HG02852 (cell line): ENCODE measurements at regions not wholly inside any gene's neighbourhood (a gene's known extent, or its start where the extent isn't known, plus 50 kb on each side); places are given as distances from the start of the nearest gene placed in this dataset.

Source experiments
- ATAC-seq: cut with Tn5 transposase; IDR thresholded peaks from one replicate; pipeline ENCODE4 v1.9.1; 2021; ENCODE audit warnings: mild to moderate bottlenecking, moderate library complexity; ENCODE audit not compliant: unreplicated experiment

GRCh38 chr18:10056506-10056905 is 142.7 kb downstream of the VAPA start:
- ATAC-seq, result no peak

GRCh38 chr18:10057401-10057893 is 143.6 kb downstream of the VAPA start:
- no peak for ATAC-seq

GRCh38 chr18:10057894-10058791 is 144.3 kb downstream of the VAPA start:
- no peak for ATAC-seq

- ATAC-seq, result no peak
These were observed 146.0 kb downstream of the VAPA start for GRCh38 chr18:10059610-10060468.

- no peak for ATAC-seq
These were observed 146.6 kb downstream of the VAPA start for GRCh38 chr18:10060469-10060782.

- ATAC-seq, result no peak
These were observed 147.0 kb downstream of the VAPA start for GRCh38 chr18:10060841-10061240.

GRCh38 chr18:10061566-10062140 is 147.8 kb downstream of the VAPA start:
- no peak for ATAC-seq

GRCh38 chr18:10062302-10063300 is 148.8 kb downstream of the VAPA start:
- no peak for ATAC-seq

- ATAC-seq, result no peak
These were observed 149.7 kb downstream of the VAPA start for GRCh38 chr18:10063489-10063888.

- ATAC-seq, result no peak
These were observed 150.5 kb downstream of the VAPA start for GRCh38 chr18:10064267-10064666.

GRCh38 chr18:10065296-10065695 is 151.5 kb downstream of the VAPA start:
- ATAC-seq, result no peak

GRCh38 chr18:10067670-10068659 is 154.1 kb downstream of the VAPA start:
- ATAC-seq, result no peak

- no peak for ATAC-seq
These were observed 155.2 kb downstream of the VAPA start for GRCh38 chr18:10068766-10069567.

- no peak for ATAC-seq
These were observed 156.8 kb downstream of the VAPA start for GRCh38 chr18:10070561-10071000.

GRCh38 chr18:10072671-10073175 is 158.9 kb downstream of the VAPA start:
- no peak for ATAC-seq

- ATAC-seq, result no peak
These were observed 160.3 kb downstream of the VAPA start for GRCh38 chr18:10074110-10074509.

- ATAC-seq, result no peak
These were observed 160.9 kb downstream of the VAPA start for GRCh38 chr18:10074728-10075127.

GRCh38 chr18:10076502-10077030 is 162.8 kb downstream of the VAPA start:
- ATAC-seq, result no peak
